ENCODE measurements at regions not wholly inside any gene's neighbourhood (a gene's known extent, or its start where the extent isn't known, plus 50 kb on each side); places are given as distances from the start of the nearest gene placed in this dataset.

DNA sequence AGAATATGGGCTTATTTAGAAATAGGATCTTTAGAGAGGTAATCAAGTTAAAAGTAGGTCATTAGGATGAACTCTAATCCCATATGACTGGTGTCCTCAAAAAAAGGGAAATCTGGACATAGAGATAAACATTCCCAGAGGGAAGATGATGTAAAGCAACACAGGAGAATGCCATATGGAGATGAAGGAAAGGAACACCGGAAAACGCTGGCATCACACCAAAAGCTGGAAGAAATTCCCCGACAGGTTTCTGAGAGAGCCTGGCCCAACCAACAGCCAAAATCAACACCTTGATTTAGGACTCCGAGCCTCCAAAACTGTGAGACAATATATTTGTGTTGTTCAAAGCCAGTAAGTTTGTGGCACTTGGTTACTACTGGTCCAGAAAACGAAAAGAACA lies 296.7 kb downstream of the DSEL start:
- Histone ChIP-seq H2AFZ (ENCODE audit: low read length) (peak overlapping the region; percentile 58), H4K8ac (ENCODE audit: extremely low read depth, insufficient read depth, low read length) (no peak overlapping the region), H3K56ac (replicated peaks; ENCODE audit: insufficient read length, low read depth, low read length) (no peak overlapping the region), H3K4ac (replicated peaks; ENCODE audit: insufficient read length, low read depth, low read length) (no peak overlapping the region), H3K4me3 (ENCODE audit: extremely low read depth in 1 of 4, insufficient read depth in 2 of 4, low read depth in 3 of 4, low read length in 4 of 4) (no peak overlapping the region), H3K9ac (replicated peaks in 1 of 4; ENCODE audit: extremely low read depth in 1 of 4, low read depth in 3 of 4, low read length in 3 of 4) (no peak overlapping the region), H2BK5ac (ENCODE audit: low read depth, low read length) (no peak overlapping the region), H2BK15ac (ENCODE audit: low read length) (no peak overlapping the region), H3K4me1 (replicated peaks in 1 of 4; ENCODE audit: control insufficient read depth in 3 of 4, insufficient read depth in 4 of 4, low read length in 3 of 4) (no peaks in the 10 kb centered on the region), H2BK120ac (replicated peaks; ENCODE audit: low read depth, low read length) (no peak overlapping the region), H2AK5ac (ENCODE audit: low read depth, low read length) (no peak overlapping the region), H3K79me1 (ENCODE audit: low read depth, low read length) (no peaks in the 10 kb centered on the region), H3K27ac (ENCODE audit: low read depth, low read length) (no peak overlapping the region), H3K14ac (ENCODE audit: insufficient read length) (no peak overlapping the region), H2BK20ac (ENCODE audit: low read length) (no peak overlapping the region), H4K91ac (replicated peaks; ENCODE audit: insufficient read length, low read length) (no peak overlapping the region), H3K23me2 (ENCODE audit: low read depth, low read length) (no peaks in the 10 kb centered on the region), H3K79me2 (ENCODE audit: control insufficient read depth in 1 of 2, insufficient read depth in 2 of 2, low read length in 2 of 2) (no peaks in the 10 kb centered on the region), H3K36me3 (ENCODE audit: control insufficient read depth in 2 of 4, insufficient read depth in 4 of 4, low read length in 3 of 4) (no peaks in the 10 kb centered on the region), H3K27me3 (replicated peaks in 1 of 4; ENCODE audit: control insufficient read depth in 3 of 4, extremely low read depth in 1 of 4, insufficient read depth in 3 of 4, low read length in 3 of 4) (no peaks in the 10 kb centered on the region), H2BK12ac (ENCODE audit: low read depth, low read length) (no peak overlapping the region), H3K9me3 (ENCODE audit: insufficient read depth in 2 of 2, low read depth in 1 of 2, low read length in 1 of 2) (0 out of 4 replicates have a peak, but pooled peaks cover 0 to 3% of the 10 kb centered on the region in 2 experiments), H4K20me1 (replicated peaks in 1 of 2; ENCODE audit: control insufficient read depth in 1 of 2, insufficient read depth in 2 of 2, low read length in 2 of 2) (no peaks in the 10 kb centered on the region), H3K4me2 (ENCODE audit: insufficient read depth in 1 of 2, low read depth in 2 of 2, low read length in 2 of 2) (no peak overlapping the region), H3K18ac (ENCODE audit: extremely low read depth, low read length) (no peak overlapping the region), H4K5ac (ENCODE audit: insufficient read length, low read depth, low read length) (no peak overlapping the region), H3K23ac (ENCODE audit: insufficient read length) (no peak overlapping the region)
- no peak for FAIRE-seq
- no peak for TF ChIP-seq SIN3A (conservative IDR thresholded peaks at IDR 0.05 in 1 of 2, IDR thresholded peaks at IDR 0.05 in 1 of 2; ENCODE audit: low read depth in 1 of 2, low read length in 2 of 2)
- TF ChIP-seq, protein P1, sequence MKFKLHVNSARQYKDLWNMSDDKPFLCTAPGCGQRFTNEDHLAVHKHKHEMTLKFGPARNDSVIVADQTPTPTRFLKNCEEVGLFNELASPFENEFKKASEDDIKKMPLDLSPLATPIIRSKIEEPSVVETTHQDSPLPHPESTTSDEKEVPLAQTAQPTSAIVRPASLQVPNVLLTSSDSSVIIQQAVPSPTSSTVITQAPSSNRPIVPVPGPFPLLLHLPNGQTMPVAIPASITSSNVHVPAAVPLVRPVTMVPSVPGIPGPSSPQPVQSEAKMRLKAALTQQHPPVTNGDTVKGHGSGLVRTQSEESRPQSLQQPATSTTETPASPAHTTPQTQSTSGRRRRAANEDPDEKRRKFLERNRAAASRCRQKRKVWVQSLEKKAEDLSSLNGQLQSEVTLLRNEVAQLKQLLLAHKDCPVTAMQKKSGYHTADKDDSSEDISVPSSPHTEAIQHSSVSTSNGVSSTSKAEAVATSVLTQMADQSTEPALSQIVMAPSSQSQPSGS (IDR thresholded peaks at IDR 0.05; ENCODE audit: low read length), result no peak
- TF ChIP-seq, protein P2, sequence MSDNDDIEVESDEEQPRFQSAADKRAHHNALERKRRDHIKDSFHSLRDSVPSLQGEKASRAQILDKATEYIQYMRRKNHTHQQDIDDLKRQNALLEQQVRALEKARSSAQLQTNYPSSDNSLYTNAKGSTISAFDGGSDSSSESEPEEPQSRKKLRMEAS (IDR thresholded peaks at IDR 0.05), result no peak
- TF ChIP-seq HDAC6 (IDR thresholded peaks at IDR 0.05; ENCODE audit: low read depth, low read length), result no peak
- no peak for TF ChIP-seq SRF (IDR thresholded peaks at IDR 0.05; ENCODE audit: low read depth, low read length)
- TF ChIP-seq CBX8 (IDR thresholded peaks at IDR 0.05; ENCODE audit: borderline replicate concordance, low read depth, low read length), result no peak
- no peak for TF ChIP-seq CHD2 (IDR thresholded peaks at IDR 0.05; ENCODE audit: low read length)
- no peak for TF ChIP-seq POU5F1 (IDR thresholded peaks at IDR 0.05; ENCODE audit: low read depth, low read length)
- TF ChIP-seq KDM4A (IDR thresholded peaks at IDR 0.05; ENCODE audit: low read depth, low read length, severe bottlenecking), result no peak
- no peak for TF ChIP-seq EP300 (IDR thresholded peaks at IDR 0.05; ENCODE audit: borderline replicate concordance in 1 of 2, low read depth in 2 of 2, low read length in 2 of 2)
- no peak for TF ChIP-seq CBX5 (IDR thresholded peaks at IDR 0.05; ENCODE audit: low read depth, low read length)
- no peak for TF ChIP-seq SIRT6 (IDR thresholded peaks at IDR 0.05; ENCODE audit: low read length)
- 94% methylated on average over 5 of the region's 5 CpGs; no CpG with 5 or more reads in 1 of the 2 experiments for WGBS, 2 experiments (ENCODE audit: extremely low coverage in 1 of 2, insufficient coverage in 1 of 2, insufficient read length in 1 of 2, insufficient replicate concordance in 2 of 2, low coverage in 1 of 2, low lambda C conversion rate in 2 of 2, missing lambda C conversion rate in 1 of 2)
- no peak for DNase-seq (ENCODE audit: low read depth in 1 of 2, low spot score in 2 of 2)
- ChIA-PET CTCF (ENCODE audit: partially characterized antibody) (no interaction called here), POLR2A (ENCODE audit: partially characterized antibody) (no interaction called here)

All from H1 (cell line).